HUES6 (cell line): ENCODE measurements at regions not wholly inside any gene's neighbourhood (a gene's known extent, or its start where the extent isn't known, plus 50 kb on each side); places are given as distances from the start of the nearest gene placed in this dataset.

Source experiments
- H3K27ac ChIP-seq: 2 replicates; pipeline ENCODE4 v1.7.0; 2013; ENCODE audit warnings: low read depth, mild to moderate bottlenecking, low read length, inconsistent platforms
- H3K27me3 ChIP-seq: 2 replicates; pipeline ENCODE4 v1.6.1; 2013; ENCODE audit warnings: low read length; ENCODE audit not compliant: control insufficient read depth, insufficient read depth
- H3K36me3 ChIP-seq: 2 replicates; pipeline ENCODE4 v1.6.1; 2013; ENCODE audit warnings: low read length; ENCODE audit not compliant: control insufficient read depth, insufficient read depth
- H3K4me1 ChIP-seq: 2 replicates; pipeline ENCODE4 v1.6.1; 2013; ENCODE audit warnings: low read length; ENCODE audit not compliant: control insufficient read depth, insufficient read depth
- H3K4me3 ChIP-seq: 2 replicates; pipeline ENCODE4 v1.5.1; 2013; ENCODE audit warnings: low read depth, low read length
- H3K9ac ChIP-seq: one replicate; pipeline ENCODE4 v1.6.1; 2013; ENCODE audit warnings: mild to moderate bottlenecking, low read length
- H3K9me3 ChIP-seq: 2 replicates; pipeline ENCODE4 v1.6.1; 2013; ENCODE audit warnings: low read depth, low read length; ENCODE audit not compliant: control insufficient read depth, insufficient read depth

DNA sequence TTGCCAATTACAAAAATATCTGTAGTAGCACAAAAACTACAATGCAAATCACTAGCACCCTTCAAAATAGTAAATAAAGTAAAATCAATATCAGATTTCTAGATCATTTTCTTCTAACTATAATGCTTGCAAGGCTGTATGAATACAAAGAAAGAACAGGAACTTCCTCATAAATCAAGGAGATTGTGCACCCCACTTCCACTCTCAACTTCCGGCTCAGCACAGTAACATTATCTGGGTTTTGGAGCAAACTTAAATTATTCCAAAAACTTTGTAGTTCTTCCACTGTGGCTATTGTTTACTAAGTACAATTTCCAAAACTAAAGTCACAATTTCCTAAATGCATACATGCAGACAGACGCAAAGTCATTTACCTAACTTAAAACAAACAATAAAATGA is 778.3 kb upstream of the SLC10A2 start:
- H3K27ac ChIP-seq = no peak overlapping the region
- no peaks in the 10 kb centered on the region for H3K27me3 ChIP-seq
- H3K4me1 ChIP-seq = no peaks in the 10 kb centered on the region
- no peaks in the 10 kb centered on the region for H3K36me3 ChIP-seq
- H3K9ac ChIP-seq = no peak overlapping the region
- no peak overlapping the region for H3K4me3 ChIP-seq
- no peaks in the 10 kb centered on the region for H3K9me3 ChIP-seq

DNA sequence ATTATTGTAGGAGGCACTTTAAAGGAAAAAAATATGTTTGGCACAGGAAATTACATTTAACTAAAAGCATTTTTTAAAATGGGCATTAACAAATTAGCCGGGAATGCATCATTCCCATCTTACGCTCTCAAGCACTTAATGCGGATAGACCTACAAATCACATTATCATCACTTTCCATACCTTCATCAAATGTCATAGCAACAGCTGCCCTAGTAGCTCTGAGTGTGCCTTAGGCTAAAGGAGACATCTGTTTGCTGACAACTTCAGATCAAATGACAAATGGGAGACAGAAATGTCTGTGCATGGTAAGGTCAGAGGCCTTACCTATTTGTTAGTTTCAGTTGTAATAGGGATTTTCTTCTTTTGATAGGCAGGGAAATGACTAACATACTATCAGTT is 773.2 kb upstream of the SLC10A2 start:
- Histone ChIP-seq H3K27ac (no peak overlapping the region), H3K4me1 (no peaks in the 10 kb centered on the region), H3K27me3 (no peaks in the 10 kb centered on the region), H3K36me3 (no peaks in the 10 kb centered on the region), H3K9ac (no peak overlapping the region), H3K4me3 (no peak overlapping the region), H3K9me3 (no peaks in the 10 kb centered on the region)

GRCh38 chr13:103835052-103835451 is 768.8 kb upstream of the SLC10A2 start:
- no peaks in the 10 kb centered on the region for H3K36me3 ChIP-seq
- no peaks in the 10 kb centered on the region for H3K27me3 ChIP-seq
- H3K4me1 ChIP-seq = no peaks in the 10 kb centered on the region
- H3K9me3 ChIP-seq = peaks cover 17% of the 10 kb centered on the region
- no peak overlapping the region for H3K27ac ChIP-seq
- H3K9ac ChIP-seq = no peak overlapping the region
- no peak overlapping the region for H3K4me3 ChIP-seq

- Histone ChIP-seq H3K27me3 (no peaks in the 10 kb centered on the region), H3K36me3 (no peaks in the 10 kb centered on the region), H3K27ac (no peak overlapping the region), H3K9me3 (peaks cover 17% of the 10 kb centered on the region), H3K4me3 (no peak overlapping the region), H3K4me1 (no peaks in the 10 kb centered on the region), H3K9ac (no peak overlapping the region)
These were observed 767.2 kb upstream of the SLC10A2 start for GRCh38 chr13:103833294-103833852.

DNA sequence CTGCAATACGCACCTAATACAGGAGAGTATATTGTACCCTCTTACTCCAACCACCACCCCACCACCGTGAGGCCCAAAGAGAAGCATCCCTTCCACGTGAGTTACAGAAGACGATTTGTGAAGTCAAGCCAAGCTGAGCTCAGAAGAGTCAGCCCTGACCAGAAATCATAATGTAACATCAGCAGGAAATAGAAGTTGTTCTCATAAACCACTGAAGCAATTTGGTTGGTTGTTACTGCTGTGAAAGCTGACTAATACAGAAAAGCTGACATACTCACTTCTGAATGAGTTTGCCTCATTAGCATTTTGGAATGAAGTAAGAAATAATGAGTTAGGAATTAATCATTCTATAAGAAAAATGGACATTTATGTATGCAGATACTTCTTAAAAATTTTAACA is 749.4 kb upstream of the SLC10A2 start:
- Histone ChIP-seq H3K27me3 (no peaks in the 10 kb centered on the region), H3K27ac (no peak overlapping the region), H3K9me3 (peaks cover 3% of the 10 kb centered on the region; the same call in 1 of the 2 replicates), H3K4me1 (no peaks in the 10 kb centered on the region), H3K9ac (no peak overlapping the region), H3K36me3 (no peaks in the 10 kb centered on the region), H3K4me3 (no peak overlapping the region)

- H3K9ac ChIP-seq = no peak overlapping the region
- no peak overlapping the region for H3K27ac ChIP-seq
- no peak overlapping the region for H3K4me3 ChIP-seq
- H3K9me3 ChIP-seq = peaks cover 7% of the 10 kb centered on the region
- H3K36me3 ChIP-seq = no peaks in the 10 kb centered on the region
- no peaks in the 10 kb centered on the region for H3K4me1 ChIP-seq
- no peaks in the 10 kb centered on the region for H3K27me3 ChIP-seq
These were observed 746.8 kb upstream of the SLC10A2 start for GRCh38 chr13:103812971-103813370.

GRCh38 chr13:103812558-103812957 is 746.3 kb upstream of the SLC10A2 start:
- Histone ChIP-seq H3K9me3 (peaks cover 7% of the 10 kb centered on the region), H3K4me1 (no peaks in the 10 kb centered on the region), H3K36me3 (no peaks in the 10 kb centered on the region), H3K27me3 (no peaks in the 10 kb centered on the region), H3K4me3 (no peak overlapping the region), H3K27ac (no peak overlapping the region), H3K9ac (no peak overlapping the region)

- H3K4me3 ChIP-seq = no peak overlapping the region
These were observed 743.8 kb upstream of the SLC10A2 start for GRCh38 chr13:103810026-103810425.

DNA sequence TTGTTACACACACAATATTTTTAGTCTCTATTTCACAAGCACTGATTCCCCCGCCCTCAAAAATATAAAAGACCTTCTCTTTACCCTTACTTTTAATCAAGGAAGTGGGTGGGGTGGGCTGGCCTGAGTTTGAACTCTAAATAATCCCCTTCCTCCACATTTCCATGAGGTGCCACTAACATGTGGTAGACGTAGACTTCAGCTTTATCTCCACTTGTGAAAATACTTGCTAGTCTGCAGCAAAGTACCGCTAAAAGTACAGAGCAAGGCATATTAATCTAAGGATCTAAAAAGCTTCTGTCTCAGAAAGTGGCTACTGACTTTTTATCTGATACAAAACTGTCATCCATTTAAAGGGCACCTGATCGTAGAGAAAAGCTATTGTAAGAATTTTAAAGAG is 739.6 kb upstream of the SLC10A2 start:
- peaks cover 4% of the 10 kb centered on the region; the same call in 1 of the 2 replicates for H3K9me3 ChIP-seq
- H3K27me3 ChIP-seq = no peaks in the 10 kb centered on the region
- no peaks in the 10 kb centered on the region for H3K36me3 ChIP-seq
- no peaks in the 10 kb centered on the region for H3K4me1 ChIP-seq
- no peak overlapping the region for H3K27ac ChIP-seq
- H3K4me3 ChIP-seq = no peak overlapping the region
- H3K9ac ChIP-seq = no peak overlapping the region

More at GRCh38 chr13:103810026-103810425, 743.8 kb upstream of the SLC10A2 start:
- Histone ChIP-seq H3K9ac (no peak overlapping the region), H3K27ac (no peak overlapping the region), H3K9me3 (peaks cover 7% of the 10 kb centered on the region), H3K36me3 (no peaks in the 10 kb centered on the region), H3K4me1 (no peaks in the 10 kb centered on the region), H3K27me3 (no peaks in the 10 kb centered on the region)

- H3K4me1 ChIP-seq = no peaks in the 10 kb centered on the region
- H3K4me3 ChIP-seq = no peak overlapping the region
- no peaks in the 10 kb centered on the region for H3K36me3 ChIP-seq
- H3K9me3 ChIP-seq = peaks cover 2% of the 10 kb centered on the region; the same call in 1 of the 2 replicates
- no peak overlapping the region for H3K27ac ChIP-seq
- H3K9ac ChIP-seq = no peak overlapping the region
- no peaks in the 10 kb centered on the region for H3K27me3 ChIP-seq
These were observed 737.1 kb upstream of the SLC10A2 start for GRCh38 chr13:103803349-103803748.

GRCh38 chr13:103799028-103799427 is 732.8 kb upstream of the SLC10A2 start:
- no peaks in the 10 kb centered on the region for H3K27me3 ChIP-seq
- H3K4me1 ChIP-seq = no peaks in the 10 kb centered on the region
- H3K9ac ChIP-seq = no peak overlapping the region
- H3K4me3 ChIP-seq = no peak overlapping the region
- H3K27ac ChIP-seq = no peak overlapping the region
- no peaks in the 10 kb centered on the region for H3K36me3 ChIP-seq
- H3K9me3 ChIP-seq = no peaks in the 10 kb centered on the region
